ENCODE measurements at regions not wholly inside any gene's neighbourhood (a gene's known extent, or its start where the extent isn't known, plus 50 kb on each side); places are given as distances from the start of the nearest gene placed in this dataset.

DNA sequence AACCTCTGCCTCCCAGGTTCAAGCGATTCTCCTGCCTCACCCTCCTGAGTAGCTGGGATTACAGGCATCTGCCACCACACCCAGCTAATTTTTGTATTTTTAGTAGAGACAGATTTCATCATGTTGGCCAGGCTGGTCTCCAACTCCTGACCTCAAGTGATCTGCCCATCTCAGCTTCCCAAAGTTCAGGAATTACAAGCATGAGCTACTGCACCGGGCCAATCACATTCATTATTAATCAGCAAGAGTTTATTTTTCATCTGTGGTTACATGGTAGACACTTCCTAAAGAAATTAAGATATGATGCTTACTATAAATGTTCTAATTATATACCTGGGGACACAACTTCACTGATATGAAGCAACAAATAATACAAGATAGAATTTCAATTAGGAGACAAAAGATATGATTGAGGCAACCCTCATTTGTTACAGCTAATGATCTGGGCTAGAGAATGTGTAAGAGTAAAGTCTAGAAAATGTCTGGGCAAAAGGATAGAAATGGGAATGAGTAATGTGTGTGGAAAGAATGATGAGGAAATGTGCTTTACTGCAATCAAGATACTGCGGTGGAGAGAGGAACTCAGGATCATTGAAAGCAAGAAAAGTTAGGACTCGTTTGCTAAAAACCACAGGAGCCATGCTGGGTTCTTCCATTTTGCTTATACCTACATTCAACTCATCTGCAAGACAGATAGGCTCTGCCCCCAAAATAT, 366.8 kb downstream of the ZIC1 start:
- ATAC-seq (no peak), DNase-seq (no peak)
- no peaks in the 10 kb centered on the region for H3K27me3 ChIP-seq
- H3K4me3 ChIP-seq, result no peak overlapping the region
- in situ Hi-C loops (cut with MboI; ENCODE audit: low sequenced_read_pairs in 4 of 4), result no loop called here
- intact Hi-C loops (cut with DNase I; ENCODE audit: low total_unique reads), result no loop called here
- no peaks in the 10 kb centered on the region for H3K36me3 ChIP-seq
- TF ChIP-seq, protein P1, sequence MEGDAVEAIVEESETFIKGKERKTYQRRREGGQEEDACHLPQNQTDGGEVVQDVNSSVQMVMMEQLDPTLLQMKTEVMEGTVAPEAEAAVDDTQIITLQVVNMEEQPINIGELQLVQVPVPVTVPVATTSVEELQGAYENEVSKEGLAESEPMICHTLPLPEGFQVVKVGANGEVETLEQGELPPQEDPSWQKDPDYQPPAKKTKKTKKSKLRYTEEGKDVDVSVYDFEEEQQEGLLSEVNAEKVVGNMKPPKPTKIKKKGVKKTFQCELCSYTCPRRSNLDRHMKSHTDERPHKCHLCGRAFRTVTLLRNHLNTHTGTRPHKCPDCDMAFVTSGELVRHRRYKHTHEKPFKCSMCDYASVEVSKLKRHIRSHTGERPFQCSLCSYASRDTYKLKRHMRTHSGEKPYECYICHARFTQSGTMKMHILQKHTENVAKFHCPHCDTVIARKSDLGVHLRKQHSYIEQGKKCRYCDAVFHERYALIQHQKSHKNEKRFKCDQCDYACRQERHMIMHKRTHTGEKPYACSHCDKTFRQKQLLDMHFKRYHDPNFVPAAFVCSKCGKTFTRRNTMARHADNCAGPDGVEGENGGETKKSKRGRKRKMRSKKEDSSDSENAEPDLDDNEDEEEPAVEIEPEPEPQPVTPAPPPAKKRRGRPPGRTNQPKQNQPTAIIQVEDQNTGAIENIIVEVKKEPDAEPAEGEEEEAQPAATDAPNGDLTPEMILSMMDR (IDR thresholded peaks at IDR 0.05 in 4 of 5, conservative IDR thresholded peaks at IDR 0.05 in 1 of 5), result no peak
- TF ChIP-seq POLR2A (IDR thresholded peaks at IDR 0.05), result no peak
- H3K27ac ChIP-seq, result no peak overlapping the region
- no peaks in the 10 kb centered on the region for H3K9me3 ChIP-seq
- H3K4me1 ChIP-seq, result no peaks in the 10 kb centered on the region

DNA sequence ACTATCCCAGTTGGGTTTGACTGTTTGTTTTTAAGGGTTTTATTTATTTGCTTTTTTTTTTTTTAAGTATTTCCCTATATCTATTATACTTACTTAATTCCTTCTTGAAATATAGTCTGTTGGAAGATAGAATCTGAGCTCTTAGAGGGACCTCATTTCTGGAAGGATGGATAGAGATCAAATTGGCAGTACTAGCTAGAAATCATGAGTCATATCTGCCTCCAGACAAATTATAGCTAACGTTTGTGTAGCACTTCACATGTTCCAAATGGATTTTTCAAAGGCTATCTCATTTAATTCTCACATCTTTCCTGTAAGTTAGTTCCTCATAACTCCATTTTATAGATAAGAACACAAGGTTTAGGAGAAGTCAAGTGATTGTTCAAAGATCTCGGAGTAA, 384.7 kb downstream of the ZIC1 start:
- no peak for TF ChIP-seq POLR2A (IDR thresholded peaks at IDR 0.05)
- TF ChIP-seq, protein P1 (IDR thresholded peaks at IDR 0.05 in 4 of 5, conservative IDR thresholded peaks at IDR 0.05 in 1 of 5), result no peak
- Histone ChIP-seq H3K4me1 (no peaks in the 10 kb centered on the region), H3K27me3 (no peaks in the 10 kb centered on the region), H3K9me3 (no peaks in the 10 kb centered on the region), H3K4me3 (no peak overlapping the region), H3K27ac (no peak overlapping the region), H3K36me3 (no peaks in the 10 kb centered on the region)
- DNase-seq (no peak), ATAC-seq (no peak)
- intact Hi-C loops (cut with DNase I; ENCODE audit: low total_unique reads), result no loop called here
- in situ Hi-C loops (cut with MboI; ENCODE audit: low sequenced_read_pairs in 4 of 4), result no loop called here

DNA sequence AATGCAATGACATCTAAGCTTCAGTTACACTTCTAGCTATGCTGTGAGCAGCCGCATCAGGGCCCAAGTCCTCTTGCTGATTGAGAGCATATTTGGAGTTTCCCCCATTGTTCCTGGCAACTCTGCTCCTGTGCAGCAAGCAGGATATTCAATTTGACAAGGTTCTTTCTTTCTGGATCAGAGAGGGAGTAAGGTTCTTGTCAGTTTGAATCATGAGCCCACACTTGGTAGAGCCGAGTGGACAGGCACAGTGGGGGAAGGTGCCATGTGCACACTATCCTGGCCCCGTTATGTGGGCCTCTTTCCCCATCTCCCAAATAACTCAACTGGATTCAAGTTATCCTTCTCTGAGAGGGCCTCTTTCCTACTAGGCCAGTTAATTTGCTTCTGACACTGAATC, 385.4 kb downstream of the ZIC1 start:
- intact Hi-C loops (cut with DNase I; ENCODE audit: low total_unique reads), result no loop called here

DNA sequence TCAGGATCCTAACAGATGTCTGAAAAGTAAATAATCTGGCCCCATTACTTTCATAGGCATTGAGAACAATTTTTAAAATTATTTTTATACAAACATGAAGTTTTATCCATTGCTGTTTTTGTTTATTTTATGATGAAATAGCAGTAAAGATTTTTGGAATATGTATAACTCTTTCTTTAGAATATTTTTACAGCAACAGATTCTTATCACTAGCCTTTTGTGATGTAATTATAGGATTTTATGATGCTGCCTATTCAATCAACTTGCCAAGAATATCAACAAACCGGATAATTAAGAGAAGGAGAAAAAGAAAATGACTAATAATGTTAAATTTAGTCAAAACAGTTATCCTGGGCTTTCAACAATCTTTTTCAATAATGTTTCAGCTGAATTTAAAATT, 386.3 kb downstream of the ZIC1 start:
- no peaks in the 10 kb centered on the region for H3K36me3 ChIP-seq
- TF ChIP-seq, protein P1 (IDR thresholded peaks at IDR 0.05 in 4 of 5, conservative IDR thresholded peaks at IDR 0.05 in 1 of 5), result no peak
- no peak for TF ChIP-seq POLR2A (IDR thresholded peaks at IDR 0.05)
- intact Hi-C loops (cut with DNase I; ENCODE audit: low total_unique reads) (no loop called here), in situ Hi-C loops (cut with MboI; ENCODE audit: low sequenced_read_pairs in 4 of 4) (no loop called here)
- no peak overlapping the region for H3K27ac ChIP-seq
- H3K9me3 ChIP-seq, result no peaks in the 10 kb centered on the region
- no peaks in the 10 kb centered on the region for H3K4me1 ChIP-seq
- DNase-seq (no peak), ATAC-seq (no peak)
- H3K4me3 ChIP-seq, result no peak overlapping the region
- H3K27me3 ChIP-seq, result no peaks in the 10 kb centered on the region

More for the DNA sequence above, 385.4 kb downstream of the ZIC1 start:
- H3K4me1 ChIP-seq, result no peaks in the 10 kb centered on the region
- no peak for TF ChIP-seq POLR2A (IDR thresholded peaks at IDR 0.05)
- TF ChIP-seq, protein P1 (IDR thresholded peaks at IDR 0.05 in 4 of 5, conservative IDR thresholded peaks at IDR 0.05 in 1 of 5), result no peak
- DNase-seq (no peak), ATAC-seq (no peak)
- no peaks in the 10 kb centered on the region for H3K27me3 ChIP-seq
- in situ Hi-C loops (cut with MboI; ENCODE audit: low sequenced_read_pairs in 4 of 4), result no loop called here
- H3K27ac ChIP-seq, result no peak overlapping the region
- no peak overlapping the region for H3K4me3 ChIP-seq
- no peaks in the 10 kb centered on the region for H3K9me3 ChIP-seq
- H3K36me3 ChIP-seq, result no peaks in the 10 kb centered on the region

DNA sequence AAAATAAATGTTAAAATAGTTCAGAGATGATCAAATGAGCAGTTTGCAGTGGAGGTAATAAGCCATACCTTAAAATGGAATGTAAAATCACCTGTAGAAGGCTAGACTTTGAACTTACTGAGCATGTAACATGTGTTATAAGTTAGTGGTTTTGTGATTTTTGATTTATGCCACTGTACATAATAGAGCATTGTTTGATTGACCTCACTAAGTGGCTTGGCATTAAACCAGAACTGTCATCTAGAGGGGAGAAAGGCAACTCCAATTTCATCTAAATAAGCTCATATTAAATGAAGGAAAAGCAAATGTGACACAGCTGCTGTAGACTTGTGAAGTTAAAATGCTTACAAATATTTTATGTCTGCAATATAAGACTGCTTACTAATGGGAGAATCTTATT, 387.9 kb downstream of the ZIC1 start:
- Histone ChIP-seq H3K4me1 (no peaks in the 10 kb centered on the region), H3K4me3 (no peak overlapping the region), H3K9me3 (no peaks in the 10 kb centered on the region), H3K36me3 (no peaks in the 10 kb centered on the region), H3K27me3 (no peaks in the 10 kb centered on the region), H3K27ac (no peak overlapping the region)
- in situ Hi-C loops (cut with MboI; ENCODE audit: low sequenced_read_pairs in 4 of 4), result no loop called here
- no peak for DNase-seq
- TF ChIP-seq POLR2A (IDR thresholded peaks at IDR 0.05), result no peak
- TF ChIP-seq, protein P1 (IDR thresholded peaks at IDR 0.05 in 4 of 5, conservative IDR thresholded peaks at IDR 0.05 in 1 of 5), result no peak
- intact Hi-C loops (cut with DNase I; ENCODE audit: low total_unique reads), result no loop called here
- ATAC-seq, result no peak
